GM12865 (cell line): ENCODE measurements at regions not wholly inside any gene's neighbourhood (a gene's known extent, or its start where the extent isn't known, plus 50 kb on each side); places are given as distances from the start of the nearest gene placed in this dataset.

Experiments used
- DNase-seq: peaks from one replicate; pipeline ENCODE4 v3.0.0; 2010; ENCODE audit warnings: low read depth
- H3K4me3 ChIP-seq: 2 replicates; pipeline ENCODE4 v1.5.1; 2011; ENCODE audit warnings: mild to moderate bottlenecking, low read depth, low read length, control low read depth
- TF ChIP-seq, protein P1 (sequence below): IDR thresholded peaks from 2 replicates; pipeline ENCODE4 v1.5.1; 2011; ENCODE audit warnings: low read length, control low read depth, low read depth, inconsistent platforms; ENCODE audit not compliant: insufficient read depth; ENCODE audit errors: missing control alignments

DNA sequence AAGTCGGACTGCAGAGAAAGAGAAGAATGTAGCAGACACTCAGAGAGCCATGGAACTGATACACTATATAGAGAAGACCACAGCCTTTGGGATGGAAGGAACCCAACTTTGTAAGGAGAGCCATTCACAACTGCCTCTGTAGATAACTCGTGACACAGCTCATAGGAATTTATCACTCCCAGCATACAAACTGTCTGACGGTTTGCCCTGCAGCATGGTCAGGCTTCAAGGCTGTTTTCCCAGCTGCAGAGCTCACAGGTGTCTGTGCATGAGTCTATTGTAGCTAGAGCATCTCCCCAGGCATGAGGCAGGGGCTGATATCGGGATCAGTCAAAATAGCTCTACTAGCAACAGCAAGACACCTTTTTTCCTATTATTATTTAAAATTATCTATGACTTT is 130.5 kb upstream of the DTNBP1 start:
- TF ChIP-seq, protein P1, sequence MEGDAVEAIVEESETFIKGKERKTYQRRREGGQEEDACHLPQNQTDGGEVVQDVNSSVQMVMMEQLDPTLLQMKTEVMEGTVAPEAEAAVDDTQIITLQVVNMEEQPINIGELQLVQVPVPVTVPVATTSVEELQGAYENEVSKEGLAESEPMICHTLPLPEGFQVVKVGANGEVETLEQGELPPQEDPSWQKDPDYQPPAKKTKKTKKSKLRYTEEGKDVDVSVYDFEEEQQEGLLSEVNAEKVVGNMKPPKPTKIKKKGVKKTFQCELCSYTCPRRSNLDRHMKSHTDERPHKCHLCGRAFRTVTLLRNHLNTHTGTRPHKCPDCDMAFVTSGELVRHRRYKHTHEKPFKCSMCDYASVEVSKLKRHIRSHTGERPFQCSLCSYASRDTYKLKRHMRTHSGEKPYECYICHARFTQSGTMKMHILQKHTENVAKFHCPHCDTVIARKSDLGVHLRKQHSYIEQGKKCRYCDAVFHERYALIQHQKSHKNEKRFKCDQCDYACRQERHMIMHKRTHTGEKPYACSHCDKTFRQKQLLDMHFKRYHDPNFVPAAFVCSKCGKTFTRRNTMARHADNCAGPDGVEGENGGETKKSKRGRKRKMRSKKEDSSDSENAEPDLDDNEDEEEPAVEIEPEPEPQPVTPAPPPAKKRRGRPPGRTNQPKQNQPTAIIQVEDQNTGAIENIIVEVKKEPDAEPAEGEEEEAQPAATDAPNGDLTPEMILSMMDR = no peak
- H3K4me3 ChIP-seq = no peak overlapping the region
- no peak for DNase-seq

DNA sequence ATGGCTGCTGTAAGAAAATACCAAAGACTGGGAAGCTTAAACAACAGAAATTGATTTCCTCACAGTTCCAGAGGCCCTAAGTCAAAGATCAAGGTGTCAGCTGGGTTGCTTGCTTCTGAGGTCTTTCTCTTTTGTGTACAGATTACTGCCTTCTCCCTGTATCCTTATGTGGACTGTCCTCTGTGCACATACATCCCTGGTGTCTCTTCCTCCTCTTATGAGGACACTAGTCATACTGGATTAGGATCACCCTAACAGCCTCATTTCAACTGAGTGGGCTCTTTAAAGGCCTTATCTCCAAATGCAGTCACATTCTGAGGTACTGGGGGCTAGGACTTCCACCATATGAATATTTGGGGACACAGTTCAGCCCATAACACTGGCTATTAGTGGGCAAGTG is 130.0 kb upstream of the DTNBP1 start:
- H3K4me3 ChIP-seq = no peak overlapping the region
- DNase-seq = no peak
- TF ChIP-seq, protein P1 = no peak

DNA sequence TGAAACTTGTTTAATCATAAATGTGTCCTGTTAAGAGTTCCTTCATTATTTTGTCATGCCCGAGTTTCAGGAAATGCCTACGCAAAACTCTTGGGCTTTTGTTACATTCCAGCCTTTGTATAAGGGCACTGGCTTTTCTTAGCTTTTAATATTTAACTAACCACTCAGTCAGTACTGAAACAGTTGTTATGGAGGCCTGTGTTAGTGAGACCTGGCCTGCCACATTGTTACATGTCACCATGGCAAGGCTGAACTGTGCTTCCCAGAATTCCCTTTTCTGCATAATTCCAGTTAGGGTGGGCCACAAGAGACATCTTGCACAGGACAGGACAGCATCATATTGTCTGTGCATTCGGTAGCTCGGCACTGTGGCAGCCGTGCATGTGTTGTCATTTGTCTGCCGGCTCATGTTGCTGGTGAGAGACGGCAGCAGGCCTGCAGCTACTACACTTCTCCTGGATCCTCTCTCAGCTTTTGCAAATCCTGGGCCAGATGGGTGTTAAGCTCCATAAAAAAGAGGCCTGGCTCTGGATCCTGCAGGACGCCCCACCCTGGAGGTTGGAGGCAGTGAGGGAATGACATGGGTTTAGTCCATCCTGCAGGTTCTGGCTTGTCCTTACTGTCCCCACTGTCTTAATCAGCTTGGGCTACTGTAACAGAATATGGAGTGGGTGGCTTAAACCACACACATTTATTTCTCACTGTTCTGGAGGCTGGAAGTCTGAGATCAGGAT is 128.8 kb upstream of the DTNBP1 start:
- H3K4me3 ChIP-seq = no peak overlapping the region
- TF ChIP-seq, protein P1 = no peak
- DNase-seq = no peak

DNA sequence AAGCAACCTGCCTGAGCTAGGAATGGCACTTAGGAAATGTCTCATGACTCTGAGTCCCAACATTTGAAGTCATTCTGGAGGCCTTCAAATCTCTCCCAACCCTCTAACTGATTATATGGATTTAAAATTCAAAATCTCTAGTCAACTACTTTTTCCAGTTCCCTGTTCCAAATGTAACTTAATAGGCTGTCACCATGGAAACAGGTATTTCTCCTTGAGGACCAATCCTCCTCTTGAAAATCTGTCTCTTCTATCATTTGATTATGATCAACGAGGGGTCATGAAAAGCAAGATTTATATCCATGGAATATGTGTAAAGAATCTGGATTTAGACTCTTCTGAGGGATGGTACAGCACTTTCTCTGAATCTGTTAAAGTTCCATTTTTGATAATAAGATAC is 127.3 kb upstream of the DTNBP1 start:
- no peak for DNase-seq
- H3K4me3 ChIP-seq = no peak overlapping the region
- TF ChIP-seq, protein P1 = no peak

DNA sequence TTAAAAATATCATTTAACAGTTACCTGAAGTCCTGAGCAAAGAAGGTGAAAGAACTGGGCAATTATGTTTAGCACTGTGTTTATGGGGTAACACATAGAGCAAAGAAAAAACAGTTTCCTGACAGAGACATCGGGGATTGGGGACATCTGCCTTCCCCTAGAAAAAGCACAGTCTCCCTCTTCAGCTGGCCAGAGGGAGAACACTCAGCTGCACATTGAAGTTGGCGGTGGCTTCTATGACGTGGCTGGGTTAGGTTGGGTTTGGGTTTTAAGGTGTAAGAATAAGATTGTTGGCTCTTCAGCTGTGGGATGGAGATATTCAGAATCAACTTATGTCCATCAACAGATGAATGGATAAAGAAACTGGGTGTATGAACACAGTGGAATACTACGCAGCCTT is 124.0 kb upstream of the DTNBP1 start:
- TF ChIP-seq, protein P1 = no peak
- no peak for DNase-seq
- no peak overlapping the region for H3K4me3 ChIP-seq

DNA sequence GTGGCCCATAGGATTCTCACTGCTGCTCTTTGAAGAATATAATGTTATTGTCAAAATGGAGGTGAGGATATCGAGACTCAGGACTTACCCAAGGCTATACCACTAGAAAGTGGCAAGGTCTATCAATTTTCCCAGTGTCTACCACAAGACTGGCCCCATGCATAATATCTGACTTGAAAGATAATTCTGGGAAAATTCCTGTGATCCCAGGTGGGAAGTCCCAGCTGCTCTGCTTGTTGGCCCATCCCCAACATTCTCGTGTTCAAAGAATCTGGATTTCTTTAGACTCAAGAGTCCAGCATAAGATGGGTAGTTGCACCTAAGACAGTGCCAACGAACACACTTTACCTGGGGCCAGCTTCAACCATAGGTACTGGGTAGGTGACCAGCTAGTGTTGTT is 120.7 kb upstream of the DTNBP1 start:
- TF ChIP-seq, protein P1 = no peak
- no peak overlapping the region for H3K4me3 ChIP-seq
- DNase-seq = no peak

DNA sequence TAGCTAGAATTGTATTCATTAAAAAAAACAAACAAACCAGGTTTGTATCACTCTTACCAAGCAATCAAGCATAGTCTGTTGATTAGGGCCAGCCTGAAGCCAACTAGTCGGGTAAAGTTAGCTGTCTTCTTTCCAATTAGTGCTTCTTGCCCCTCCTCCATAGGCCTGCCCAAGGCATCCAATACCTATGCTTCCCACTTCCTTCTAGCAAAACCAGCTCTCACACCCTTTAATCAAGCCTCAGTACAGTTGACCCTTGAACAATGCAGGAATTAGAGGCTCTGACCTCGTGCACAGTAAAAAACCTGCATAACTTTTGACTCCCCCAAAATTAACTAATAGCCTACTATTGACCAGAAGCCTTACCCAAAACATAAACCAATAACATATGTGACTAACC is 119.1 kb upstream of the DTNBP1 start:
- DNase-seq = no peak
- H3K4me3 ChIP-seq = no peak overlapping the region
- TF ChIP-seq, protein P1 = no peak
